HEK293T (cell line): ENCODE measurements at regions not wholly inside any gene's neighbourhood (a gene's known extent, or its start where the extent isn't known, plus 50 kb on each side); places are given as distances from the start of the nearest gene placed in this dataset.
A peak's percentile ranks its signal among the peaks of the same experiment; 100 is the strongest.
"Not testable (repeated sequence)": the region's sequence is repeated elsewhere in the genome, so short reads cannot be mapped to it uniquely, and the experiment has no call there.

Experiments
- CTCF ChIA-PET: fragments of 350-600 bp; formaldehyde crosslinking; extraction: SDS; loops from one replicate; lab custom pipeline; 2021; ENCODE audit warnings: antibody characterized with exemption, inconsistent platforms; lab: Yijun Ruan, JAX
- POLR2A ChIA-PET: fragments of 350-600 bp; formaldehyde crosslinking; extraction: SDS; loops from one replicate; lab custom pipeline; 2020; ENCODE audit warnings: antibody characterized with exemption, inconsistent platforms; lab: Yijun Ruan, JAX
- DNase-seq: peaks from one replicate; pipeline ENCODE4 v3.0.0; 2012; ENCODE audit warnings: mixed read lengths; ENCODE audit errors: extremely low spot score
- ARNT ChIP-seq: fragments of 450-650 bp; IDR thresholded peaks from 2 replicates; pipeline ENCODE4 v1.6.1; 2017; ENCODE audit warnings: mild to moderate bottlenecking
- BHLHE40 ChIP-seq: fragments of 450-650 bp; IDR thresholded peaks from 2 replicates; pipeline ENCODE4 v1.6.1; 2016; ENCODE audit warnings: mild to moderate bottlenecking, moderate library complexity, borderline replicate concordance
- CTBP1 ChIP-seq: fragments of 450-650 bp; IDR thresholded peaks from 2 replicates; pipeline ENCODE4 v1.6.1; 2016; ENCODE audit warnings: borderline replicate concordance
- ELF4 ChIP-seq: fragments of 450-650 bp; IDR thresholded peaks from 2 replicates; pipeline ENCODE4 v1.6.1; 2017; ENCODE audit warnings: antibody characterized with exemption
- FOXA1 ChIP-seq: fragments of 450-650 bp; IDR thresholded peaks from 2 replicates; pipeline ENCODE4 v1.6.1; 2016; ENCODE audit warnings: mild to moderate bottlenecking
- FOXK2 ChIP-seq: fragments of 450-650 bp; IDR thresholded peaks from 2 replicates; pipeline ENCODE4 v1.6.1; 2016; ENCODE audit warnings: mild to moderate bottlenecking
- FOXM1 ChIP-seq: fragments of 450-650 bp; IDR thresholded peaks from 2 replicates; pipeline ENCODE4 v1.6.1; 2017; ENCODE audit warnings: mild to moderate bottlenecking, borderline replicate concordance
- HDGF ChIP-seq: fragments of 450-650 bp; IDR thresholded peaks from 2 replicates; pipeline ENCODE4 v1.6.1; 2017; ENCODE audit warnings: antibody characterized with exemption, borderline replicate concordance
- L3MBTL2 ChIP-seq: fragments of 450-650 bp; conservative IDR thresholded peaks from 2 replicates; pipeline ENCODE4 v1.6.1; 2016; ENCODE audit warnings: mild to moderate bottlenecking
- LEF1 ChIP-seq: fragments of 450-650 bp; IDR thresholded peaks from 2 replicates; pipeline ENCODE4 v1.6.1; 2017; ENCODE audit warnings: mild to moderate bottlenecking, borderline replicate concordance
- NFRKB ChIP-seq: fragments of 450-650 bp; IDR thresholded peaks from 2 replicates; pipeline ENCODE4 v1.6.1; 2016; ENCODE audit warnings: mild to moderate bottlenecking, moderate library complexity
- SP1 ChIP-seq: fragments of 450-650 bp; IDR thresholded peaks from 2 replicates; pipeline ENCODE4 v1.6.1; 2017
- SUZ12 ChIP-seq: fragments of 450-650 bp; IDR thresholded peaks from 2 replicates; pipeline ENCODE4 v1.6.1; 2016; ENCODE audit warnings: mild to moderate bottlenecking
- TARDBP ChIP-seq: fragments of 450-650 bp; IDR thresholded peaks from 2 replicates; pipeline ENCODE4 v1.6.1; 2016
- ZNF384 ChIP-seq: fragments of 450-650 bp; IDR thresholded peaks from 2 replicates; pipeline ENCODE4 v1.6.1; 2016
- TF ChIP-seq, protein P1 (sequence below): fragments of 450-650 bp; IDR thresholded peaks from 2 replicates; pipeline ENCODE4 v1.6.1; 2016

DNA sequence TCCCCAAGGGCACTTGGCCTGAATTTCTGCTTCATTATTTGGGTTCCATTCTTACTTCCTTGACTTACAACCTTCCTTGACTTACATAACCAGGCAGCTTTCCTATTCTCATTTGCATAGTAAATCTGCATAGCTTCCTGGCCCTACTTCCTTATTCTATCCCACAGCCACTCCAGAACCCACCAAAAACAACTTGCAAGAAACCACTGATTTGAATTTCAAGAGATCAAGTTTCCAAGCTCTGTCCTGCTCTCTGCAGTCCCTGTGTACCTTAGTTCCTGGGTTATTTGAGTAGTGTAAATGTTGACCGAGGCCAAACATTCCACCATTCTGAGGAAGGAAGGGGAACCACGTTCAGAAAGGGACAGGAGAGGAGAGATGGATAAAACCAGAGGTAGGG, 603.3 kb downstream of the PTPRC start:
- POLR2A ChIA-PET, result no interaction called here
- CTCF ChIA-PET, result no interaction called here
- no peak for DNase-seq
- TF ChIP-seq L3MBTL2 (no peak), TARDBP (no peak), FOXK2 (no peak), NFRKB (no peak), LEF1 (no peak), HDGF (no peak), SP1 (no peak), SUZ12 (no peak)
- TF ChIP-seq, protein P1, sequence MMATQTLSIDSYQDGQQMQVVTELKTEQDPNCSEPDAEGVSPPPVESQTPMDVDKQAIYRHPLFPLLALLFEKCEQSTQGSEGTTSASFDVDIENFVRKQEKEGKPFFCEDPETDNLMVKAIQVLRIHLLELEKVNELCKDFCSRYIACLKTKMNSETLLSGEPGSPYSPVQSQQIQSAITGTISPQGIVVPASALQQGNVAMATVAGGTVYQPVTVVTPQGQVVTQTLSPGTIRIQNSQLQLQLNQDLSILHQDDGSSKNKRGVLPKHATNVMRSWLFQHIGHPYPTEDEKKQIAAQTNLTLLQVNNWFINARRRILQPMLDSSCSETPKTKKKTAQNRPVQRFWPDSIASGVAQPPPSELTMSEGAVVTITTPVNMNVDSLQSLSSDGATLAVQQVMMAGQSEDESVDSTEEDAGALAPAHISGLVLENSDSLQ, result no peak

DNA sequence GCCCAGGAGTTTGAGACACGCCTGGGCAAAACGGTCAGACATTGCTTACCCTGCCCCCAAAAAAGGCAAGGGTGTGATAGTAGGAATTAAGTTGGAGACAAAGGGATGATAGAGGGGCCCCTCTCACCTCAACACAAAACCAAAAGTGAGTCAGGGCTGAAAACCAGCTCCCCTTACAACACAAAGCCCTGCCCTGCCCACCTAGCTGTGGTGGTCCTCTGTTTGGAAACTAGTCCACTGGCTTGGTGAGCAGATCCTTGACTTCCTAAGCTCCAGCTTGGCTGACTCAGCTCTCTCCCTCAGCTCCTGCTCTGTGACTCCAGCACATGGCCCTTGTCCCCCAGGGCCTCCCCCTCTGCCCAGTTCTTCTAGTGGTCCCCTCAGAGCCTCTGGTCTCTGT, 603.8 kb downstream of the PTPRC start:
- CTCF ChIA-PET, result no interaction called here
- no peak for TF ChIP-seq SP1
- TF ChIP-seq FOXM1, result no peak
- TF ChIP-seq, protein P1, result no peak
- no peak for TF ChIP-seq CTBP1
- TF ChIP-seq FOXA1, result no peak
- no peak for TF ChIP-seq ELF4
- no peak for TF ChIP-seq ZNF384
- POLR2A ChIA-PET, result no interaction called here
- DNase-seq, result no peak

DNA sequence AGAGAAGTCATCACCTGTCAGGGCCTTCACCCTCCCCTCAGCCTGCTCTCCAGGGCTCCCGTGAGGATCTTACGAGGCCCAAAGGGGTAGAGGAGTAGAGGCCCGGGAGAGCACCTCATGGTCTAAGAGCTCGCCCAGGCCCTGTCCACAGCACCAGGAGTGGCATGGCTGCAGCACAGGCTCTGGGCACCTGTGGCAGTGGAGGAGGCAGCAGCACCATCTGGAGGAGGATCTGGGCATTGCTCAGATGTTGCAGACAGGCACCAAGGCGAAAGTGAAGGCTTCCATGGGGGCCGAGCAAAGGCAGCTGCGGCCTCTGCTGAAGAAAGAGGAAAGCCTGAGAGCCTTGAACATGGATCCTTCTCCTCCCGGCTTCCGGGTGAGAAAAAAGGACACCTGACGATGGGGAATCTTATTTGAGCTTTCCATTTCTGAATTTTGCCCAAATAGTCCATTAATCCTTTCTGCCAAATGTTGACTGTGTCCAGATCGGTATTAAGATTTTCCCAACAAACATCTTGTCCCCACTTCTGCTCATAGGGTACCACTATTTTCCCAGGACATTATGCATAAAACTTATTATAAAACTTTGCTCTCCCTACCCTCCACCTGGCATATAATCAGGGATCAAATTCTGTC, 604.7 kb downstream of the PTPRC start:
- TF ChIP-seq SP1 (no peak), HDGF (no peak), ELF4 (no peak), ZNF384 (no peak), SUZ12 (no peak)
- TF ChIP-seq, protein P1, result no peak
- ChIA-PET POLR2A (no interaction called here), CTCF (interaction anchor here (0.6 to 0.7 kb wide), 3 partner anchors 10 to 99 kb away, joined by 3 read pairs; no protein-coding TSS in a partner anchor)
- peak; percentile 80 for DNase-seq

DNA sequence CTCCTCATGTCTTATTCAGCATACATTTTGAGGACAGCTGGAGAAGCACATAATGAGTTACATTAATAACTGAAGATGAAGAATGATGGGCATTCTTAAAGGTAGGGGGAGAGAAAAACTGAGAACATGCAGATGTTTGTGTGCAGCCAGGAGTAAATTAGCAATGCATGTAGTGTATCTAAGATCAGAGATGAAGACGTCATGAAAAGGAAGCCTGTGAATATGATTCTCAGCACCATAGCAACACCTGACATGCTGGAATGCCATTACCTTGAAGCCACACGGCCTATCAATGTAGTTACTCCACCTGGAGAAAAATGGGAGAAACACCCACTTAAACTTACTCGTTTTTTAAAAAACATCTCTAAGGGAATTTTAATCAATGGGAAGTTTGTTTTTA, 607.1 kb downstream of the PTPRC start:
- CTCF ChIA-PET, result no interaction called here
- POLR2A ChIA-PET, result no interaction called here
- no peak for DNase-seq
- TF ChIP-seq, protein P1, result no peak
- TF ChIP-seq SUZ12 (no peak), NFRKB (no peak), FOXA1 (no peak), LEF1 (no peak), ARNT (no peak), BHLHE40 (no peak), SP1 (no peak), ZNF384 (no peak), CTBP1 (no peak), TARDBP (no peak), FOXM1 (no peak), FOXK2 (no peak), ELF4 (no peak), L3MBTL2 (no peak), HDGF (no peak)

DNA sequence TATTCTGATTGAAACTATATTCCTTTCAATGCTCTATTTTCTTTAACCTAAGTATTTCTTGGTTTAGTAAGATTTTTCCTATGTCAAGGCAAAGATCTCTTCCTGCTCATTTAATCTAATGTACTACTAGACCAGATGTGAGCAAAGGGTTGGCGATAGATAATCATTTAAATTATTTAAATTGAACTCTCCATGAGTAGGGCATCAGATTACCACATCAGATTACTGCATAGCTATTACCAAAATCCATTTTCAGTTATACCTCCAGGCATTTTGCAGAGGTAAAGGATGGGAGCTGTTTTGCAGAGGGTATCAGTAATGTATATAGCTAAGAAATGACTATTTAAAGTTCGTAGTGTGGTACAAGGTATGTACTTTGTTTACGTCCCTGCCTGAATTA, 607.9 kb downstream of the PTPRC start:
- CTCF ChIA-PET, result no interaction called here
- POLR2A ChIA-PET, result no interaction called here
- TF ChIP-seq ELF4 (no peak), NFRKB (no peak), HDGF (no peak), ZNF384 (no peak), SP1 (no peak), FOXA1 (no peak), FOXM1 (no peak), ARNT (no peak), TARDBP (no peak), BHLHE40 (no peak)
- TF ChIP-seq, protein P1, result no peak
- DNase-seq, result no peak

DNA sequence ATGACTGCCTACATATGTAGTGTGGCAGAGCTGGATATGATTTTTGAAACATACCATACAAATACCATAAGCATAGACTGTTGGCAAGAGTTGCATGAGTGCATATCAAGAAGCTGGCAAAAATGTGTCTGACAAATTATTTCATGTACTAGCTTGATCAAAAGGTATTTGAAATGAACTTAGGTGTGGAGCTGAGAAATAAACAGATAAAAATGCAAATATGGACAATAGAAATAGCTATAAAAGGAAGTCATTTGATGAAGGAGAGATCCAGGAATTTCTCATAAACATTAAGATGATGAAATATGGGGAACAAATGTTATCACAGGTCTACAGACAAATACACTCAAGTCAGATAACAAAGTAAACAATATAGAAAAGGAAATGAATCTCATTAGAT, 609.1 kb downstream of the PTPRC start:
- DNase-seq, result no peak
- ChIA-PET POLR2A (no interaction called here), CTCF (interaction anchor here (0.6 kb wide), 1 partner anchor 500 kb away, joined by 3 read pairs; no protein-coding TSS in a partner anchor)
- no peak for TF ChIP-seq SP1
- TF ChIP-seq, protein P1, result no peak
- TF ChIP-seq LEF1, result no peak
- TF ChIP-seq CTBP1, result no peak
- no peak for TF ChIP-seq L3MBTL2
- TF ChIP-seq HDGF, result no peak
- no peak for TF ChIP-seq FOXM1
- no peak for TF ChIP-seq NFRKB
- TF ChIP-seq ZNF384, result no peak
- TF ChIP-seq FOXK2, result no peak
- TF ChIP-seq FOXA1, result no peak
- no peak for TF ChIP-seq ARNT
- no peak for TF ChIP-seq TARDBP
- no peak for TF ChIP-seq ELF4
- no peak for TF ChIP-seq SUZ12
- TF ChIP-seq BHLHE40, result no peak

DNA sequence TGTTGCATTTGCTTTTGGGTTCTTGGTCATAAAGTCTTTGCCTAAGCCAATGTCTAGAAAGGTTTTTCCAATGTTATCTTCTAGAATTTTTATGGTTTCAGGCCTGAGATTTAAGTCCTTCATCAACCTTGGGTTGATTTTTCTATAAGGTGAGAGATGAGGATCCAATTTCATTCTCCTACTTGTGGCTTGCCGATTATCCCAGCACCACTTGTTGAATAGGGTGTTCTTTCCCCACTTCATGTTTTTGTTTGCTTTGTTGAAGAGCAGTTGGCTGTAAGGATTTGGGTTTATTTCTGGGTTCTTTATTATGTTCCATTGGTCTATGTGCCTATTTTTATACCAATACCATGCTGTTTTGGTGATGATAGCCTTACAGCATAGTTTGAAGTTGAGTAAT, 615.2 kb downstream of the PTPRC start:
- DNase-seq, CTCF ChIA-PET, POLR2A ChIA-PET: not testable (repeated sequence)
